GM06990 (cell line): ENCODE measurements at regions not wholly inside any gene's neighbourhood (a gene's known extent, or its start where the extent isn't known, plus 50 kb on each side); places are given as distances from the start of the nearest gene placed in this dataset.

Source experiments
- DNase-seq: peaks from one replicate; pipeline ENCODE4 v3.0.0-alpha.2; 2011; ENCODE audit not compliant: insufficient read length; ENCODE audit errors: extremely low read depth
- H3K27me3 ChIP-seq: replicated peaks from 2 replicates; pipeline ENCODE4 v1.6.0; 2011; ENCODE audit warnings: low read length; ENCODE audit not compliant: control insufficient read depth, insufficient read depth
- H3K36me3 ChIP-seq: 2 replicates; pipeline ENCODE4 v1.5.1; 2011; ENCODE audit warnings: low read length; ENCODE audit not compliant: control insufficient read depth, insufficient read depth
- H3K4me3 ChIP-seq: replicated peaks from 2 replicates; pipeline ENCODE4 v1.5.1; 2011; ENCODE audit warnings: low read depth, mild to moderate bottlenecking, control low read depth, low read length
- CTCF ChIP-seq: IDR thresholded peaks from 2 replicates; pipeline ENCODE4 v1.5.1; 2011; ENCODE audit warnings: low read length, control low read depth, mild to moderate bottlenecking, inconsistent platforms; ENCODE audit not compliant: insufficient read depth, poor library complexity, severe bottlenecking

- TF ChIP-seq CTCF, result no peak
- H3K36me3 ChIP-seq, result no peaks in the 10 kb centered on the region
- no peaks in the 10 kb centered on the region for H3K27me3 ChIP-seq
- DNase-seq, result no peak
- no peak overlapping the region for H3K4me3 ChIP-seq
These were observed 181.0 kb upstream of the BMP4 start for GRCh38 chr14:54137614-54137961.

DNA sequence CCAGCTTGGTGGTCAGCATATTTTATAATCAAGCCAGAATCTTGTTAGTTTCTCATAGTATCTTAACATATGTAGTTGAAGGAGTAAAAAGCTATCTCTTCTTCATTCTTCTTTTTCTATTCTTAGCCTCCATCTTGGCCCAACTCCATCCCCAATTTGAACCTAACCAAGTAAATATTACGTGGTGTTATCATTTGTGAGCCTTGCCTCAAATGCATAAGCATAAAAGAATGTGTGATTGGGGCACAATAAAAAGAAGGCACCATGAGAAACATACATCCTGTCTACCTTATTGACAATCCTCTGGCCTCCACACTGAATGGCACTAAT is 181.4 kb upstream of the BMP4 start:
- H3K36me3 ChIP-seq, result no peaks in the 10 kb centered on the region
- no peak overlapping the region for H3K4me3 ChIP-seq
- H3K27me3 ChIP-seq, result no peaks in the 10 kb centered on the region
- DNase-seq, result no peak
- TF ChIP-seq CTCF, result no peak

- no peaks in the 10 kb centered on the region; the same call in none of the 2 replicates for H3K27me3 ChIP-seq
- DNase-seq, result no peak
- TF ChIP-seq CTCF, result no peak
These were observed 181.9 kb upstream of the BMP4 start for GRCh38 chr14:54138354-54139038.

GRCh38 chr14:54140551-54140950 is 183.9 kb upstream of the BMP4 start:
- H3K36me3 ChIP-seq, result no peaks in the 10 kb centered on the region
- H3K4me3 ChIP-seq, result no peak overlapping the region
- no peak for TF ChIP-seq CTCF
- DNase-seq, result no peak
- H3K27me3 ChIP-seq, result no peaks in the 10 kb centered on the region; the same call in none of the 2 replicates

More at GRCh38 chr14:54138354-54139038, 181.9 kb upstream of the BMP4 start:
- Histone ChIP-seq H3K4me3 (no peak overlapping the region), H3K36me3 (no peaks in the 10 kb centered on the region)

DNA sequence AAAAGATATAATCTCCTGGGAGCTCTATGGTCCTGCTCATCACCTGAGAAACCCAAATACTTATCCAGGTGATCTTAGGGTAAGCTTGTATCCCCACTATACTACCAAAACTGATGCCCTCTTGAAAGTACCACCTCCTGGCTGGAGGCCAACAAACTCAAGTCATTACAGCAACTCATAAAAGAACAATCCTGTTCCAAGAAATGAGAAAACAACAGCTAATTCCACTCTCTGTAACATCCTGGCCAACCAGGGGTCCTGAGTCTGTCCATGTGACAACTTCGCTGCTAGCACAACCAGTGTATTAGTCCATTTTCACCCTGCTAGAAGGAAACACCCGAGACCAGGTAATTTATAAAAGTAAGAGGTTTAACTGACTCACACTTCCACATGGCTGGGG is 190.0 kb upstream of the BMP4 start:
- no peak for TF ChIP-seq CTCF
- Histone ChIP-seq H3K4me3 (no peak overlapping the region), H3K27me3 (no peaks in the 10 kb centered on the region; the same call in none of the 2 replicates), H3K36me3 (no peaks in the 10 kb centered on the region)
- DNase-seq, result no peak

GRCh38 chr14:54147282-54147681 is 190.7 kb upstream of the BMP4 start:
- no peaks in the 10 kb centered on the region; the same call in none of the 2 replicates for H3K27me3 ChIP-seq
- DNase-seq, result no peak
- TF ChIP-seq CTCF, result no peak
- no peaks in the 10 kb centered on the region for H3K36me3 ChIP-seq
- H3K4me3 ChIP-seq, result no peak overlapping the region
